ENCODE measurements at regions not wholly inside any gene's neighbourhood (a gene's known extent, or its start where the extent isn't known, plus 50 kb on each side); places are given as distances from the start of the nearest gene placed in this dataset.
A peak's percentile ranks its signal among the peaks of the same experiment; 100 is the strongest.

DNA sequence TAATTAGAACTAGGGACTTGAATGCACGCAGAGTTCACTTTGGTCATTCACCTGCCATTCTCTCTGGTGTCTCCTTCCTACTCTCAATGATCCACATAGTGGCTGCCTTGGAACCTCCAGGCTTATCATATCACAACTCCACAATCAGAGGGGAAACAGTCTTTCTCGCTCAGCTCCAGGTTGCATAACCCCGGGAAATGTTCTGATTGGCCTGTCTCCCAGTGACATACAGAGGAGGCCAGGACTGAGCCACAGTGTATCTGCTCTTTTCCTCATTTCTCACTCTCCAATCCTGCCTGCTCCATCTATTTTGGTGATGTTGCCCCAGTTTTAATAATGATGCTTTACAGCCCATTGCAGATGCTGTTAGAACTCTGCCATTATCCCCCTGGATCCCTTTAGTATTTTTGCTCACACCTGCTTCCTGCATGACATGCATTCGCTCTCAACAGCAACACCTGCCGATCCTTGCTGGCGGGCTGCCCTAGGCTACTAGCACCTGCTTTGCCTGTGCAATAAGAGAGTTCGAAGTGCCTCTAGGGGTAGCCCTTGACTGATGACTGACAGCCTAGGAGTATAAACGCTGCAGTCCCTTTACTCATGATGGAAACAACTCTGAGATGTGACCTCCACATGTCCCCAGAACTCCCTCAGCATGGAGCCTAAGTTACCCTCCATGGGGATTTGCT, 211.3 kb upstream of the RPS6KA3 start:
- DNase-seq (ENCODE audit: low read depth in 2 of 2): no peak

DNA sequence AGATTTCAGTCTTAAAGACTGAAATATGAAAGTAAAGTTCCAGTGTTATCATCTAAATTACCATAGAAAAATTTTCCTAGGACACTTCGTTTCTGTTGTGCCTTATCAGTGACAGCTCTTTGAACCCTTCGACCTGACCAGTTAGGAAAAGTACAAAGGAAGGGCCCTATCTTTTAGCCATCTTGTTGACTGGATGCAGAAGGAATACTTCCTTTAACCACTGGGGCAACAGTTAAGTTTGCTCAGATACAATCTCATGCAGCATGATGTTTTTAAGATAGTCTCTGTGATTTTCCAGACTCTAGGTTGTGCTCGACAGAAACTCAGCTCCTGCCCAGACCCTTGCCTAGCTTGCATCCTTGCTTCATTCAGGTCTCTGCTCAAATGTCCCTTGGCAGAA, 210.5 kb upstream of the RPS6KA3 start:
- no peak for DNase-seq (ENCODE audit: low read depth in 2 of 2)

DNA sequence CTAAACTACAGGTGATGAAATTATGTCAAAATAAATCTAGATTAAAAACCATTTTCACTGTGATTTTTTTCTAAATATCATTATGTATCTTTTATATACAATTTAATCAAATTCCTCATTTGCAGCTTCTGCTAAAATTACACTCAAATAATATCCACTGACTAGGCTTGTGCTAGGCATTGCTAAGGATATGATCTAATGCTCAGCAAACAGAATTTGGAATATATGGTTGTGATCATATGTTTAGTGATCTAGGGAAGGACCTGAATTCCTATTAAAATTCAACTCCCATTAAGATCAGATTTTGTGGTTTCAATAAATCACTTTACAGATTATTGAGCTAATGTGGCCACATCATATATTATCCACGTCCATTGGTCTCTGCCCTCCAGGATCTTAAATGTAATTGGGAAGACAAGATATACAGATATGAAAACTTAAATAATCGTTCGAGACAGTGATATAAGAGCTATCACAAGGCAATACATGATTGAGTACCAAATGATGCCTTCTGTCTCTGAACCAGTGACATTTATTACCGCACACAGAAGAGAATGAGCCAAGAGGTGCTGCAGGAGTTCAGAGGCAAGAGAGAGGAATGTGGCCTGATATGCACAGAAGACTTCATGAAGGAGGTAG, 206.0 kb upstream of the RPS6KA3 start:
- DNase-seq (ENCODE audit: low read depth in 2 of 2): no peak

DNA sequence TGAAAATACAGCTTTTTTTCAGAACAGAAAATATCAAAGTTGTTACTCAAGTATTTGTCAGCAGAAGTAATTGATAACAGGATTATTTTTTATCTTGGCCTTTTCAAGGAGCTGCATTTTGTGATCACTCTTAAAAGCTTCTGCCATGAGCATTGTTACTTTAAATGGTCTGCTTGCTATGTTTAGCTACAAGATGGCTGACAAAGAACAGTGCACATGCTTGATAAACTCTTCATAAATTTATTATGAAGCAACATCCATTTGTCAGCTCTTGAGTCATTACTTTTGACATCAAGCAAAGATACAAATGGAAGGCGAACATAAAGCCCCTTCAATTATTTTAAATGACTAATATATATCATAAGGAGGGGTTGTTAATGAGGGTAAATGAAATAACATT, 205.4 kb upstream of the RPS6KA3 start:
- DNase-seq (ENCODE audit: low read depth in 2 of 2): no peak

DNA sequence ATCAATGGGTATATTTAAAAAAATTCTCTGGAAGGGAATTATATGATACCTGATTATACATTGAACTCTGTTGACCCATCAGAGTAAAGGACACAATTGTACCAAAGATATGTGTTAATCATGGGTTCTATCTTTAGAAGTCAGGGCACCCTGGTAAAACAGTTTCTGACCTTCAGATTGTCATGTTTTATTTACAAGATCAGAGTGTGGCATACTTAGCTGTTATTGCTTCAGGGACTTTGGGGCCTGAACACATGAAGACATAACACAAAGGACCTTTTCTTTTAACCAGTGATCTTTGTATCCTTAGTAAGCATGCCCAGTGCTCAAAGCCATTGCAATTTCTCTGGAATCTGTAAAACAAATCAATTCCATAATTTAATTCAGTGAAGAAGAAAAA, 204.8 kb upstream of the RPS6KA3 start:
- DNase-seq (ENCODE audit: low read depth in 2 of 2): no peak

DNA sequence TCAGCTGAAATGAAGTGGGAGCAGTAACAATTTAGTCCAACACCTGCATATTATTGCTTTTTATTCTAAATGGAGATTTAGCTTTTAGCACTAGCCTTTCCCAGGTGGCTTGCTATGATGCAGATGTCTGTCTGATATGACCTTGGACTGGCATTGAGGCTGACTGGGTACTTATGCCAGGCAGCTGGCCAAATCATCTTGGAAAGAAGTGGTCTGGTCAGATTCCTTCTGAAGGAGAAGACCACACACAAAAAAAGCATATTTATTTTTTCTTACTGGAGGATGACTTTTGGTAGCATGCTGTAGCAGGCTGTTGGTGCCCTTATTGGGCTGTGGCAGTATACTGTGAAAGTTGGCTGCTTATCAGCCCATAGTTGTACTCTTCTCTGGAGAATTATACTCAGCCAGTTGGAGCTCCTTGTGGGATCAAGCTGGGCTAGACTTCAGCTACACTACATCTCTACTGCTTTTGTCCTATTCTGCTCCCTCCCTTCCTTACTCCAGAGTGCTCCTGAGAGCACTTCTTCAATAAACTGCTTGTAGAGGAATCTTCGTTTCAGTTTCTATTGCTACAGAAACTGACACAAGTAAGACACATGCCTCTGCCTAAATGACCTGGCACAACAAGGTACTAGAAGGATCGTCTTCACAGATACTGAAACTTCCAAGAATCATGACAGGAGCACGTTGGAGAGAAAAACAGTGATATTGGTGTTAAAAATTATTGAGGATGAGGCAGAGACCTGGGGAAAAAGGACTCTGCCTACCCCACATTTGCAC, 196.8 kb upstream of the RPS6KA3 start:
- no peak for DNase-seq (ENCODE audit: low read depth in 2 of 2)

DNA sequence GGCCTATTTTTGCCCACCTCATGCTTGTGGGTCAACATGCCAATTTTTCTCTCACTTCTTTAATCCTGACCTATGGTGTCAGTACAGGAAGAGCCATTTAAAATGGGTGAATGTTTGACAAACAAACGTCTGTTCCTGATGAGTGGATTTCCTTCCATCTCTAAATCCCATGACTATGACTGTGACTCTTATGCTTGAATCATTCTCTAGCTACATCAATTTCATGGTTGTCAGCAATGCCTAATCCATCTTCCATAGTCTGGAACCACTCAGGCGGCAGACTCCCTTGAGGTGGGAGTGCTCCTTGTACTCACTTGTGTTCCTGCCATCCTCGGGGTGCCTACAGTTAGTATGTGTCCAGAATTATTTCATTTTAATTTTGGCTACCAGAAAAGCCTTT, 194.9 kb upstream of the RPS6KA3 start:
- DNase-seq (ENCODE audit: low read depth in 2 of 2): peak; percentile 21 to 70

DNA sequence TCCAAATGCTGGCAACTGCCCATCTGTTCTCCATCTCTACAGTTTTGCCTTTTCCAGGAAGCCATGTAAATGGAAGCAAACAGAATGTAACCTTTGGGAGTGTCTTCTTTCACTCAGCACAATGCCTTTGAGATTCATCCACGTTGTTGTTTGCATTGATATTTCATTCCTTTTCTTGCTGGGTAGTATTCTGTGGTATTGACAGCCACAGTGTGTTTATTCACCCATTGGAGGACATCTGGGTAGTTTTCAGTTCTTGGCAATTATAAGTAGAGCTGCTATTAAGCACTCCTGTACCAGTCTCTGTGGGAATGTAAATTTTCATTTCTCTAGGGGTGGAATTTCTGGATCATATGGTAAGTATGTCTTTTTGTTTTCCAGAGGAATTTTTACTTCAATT, 194.3 kb upstream of the RPS6KA3 start:
- DNase-seq (ENCODE audit: low read depth in 2 of 2): no peak

DNA sequence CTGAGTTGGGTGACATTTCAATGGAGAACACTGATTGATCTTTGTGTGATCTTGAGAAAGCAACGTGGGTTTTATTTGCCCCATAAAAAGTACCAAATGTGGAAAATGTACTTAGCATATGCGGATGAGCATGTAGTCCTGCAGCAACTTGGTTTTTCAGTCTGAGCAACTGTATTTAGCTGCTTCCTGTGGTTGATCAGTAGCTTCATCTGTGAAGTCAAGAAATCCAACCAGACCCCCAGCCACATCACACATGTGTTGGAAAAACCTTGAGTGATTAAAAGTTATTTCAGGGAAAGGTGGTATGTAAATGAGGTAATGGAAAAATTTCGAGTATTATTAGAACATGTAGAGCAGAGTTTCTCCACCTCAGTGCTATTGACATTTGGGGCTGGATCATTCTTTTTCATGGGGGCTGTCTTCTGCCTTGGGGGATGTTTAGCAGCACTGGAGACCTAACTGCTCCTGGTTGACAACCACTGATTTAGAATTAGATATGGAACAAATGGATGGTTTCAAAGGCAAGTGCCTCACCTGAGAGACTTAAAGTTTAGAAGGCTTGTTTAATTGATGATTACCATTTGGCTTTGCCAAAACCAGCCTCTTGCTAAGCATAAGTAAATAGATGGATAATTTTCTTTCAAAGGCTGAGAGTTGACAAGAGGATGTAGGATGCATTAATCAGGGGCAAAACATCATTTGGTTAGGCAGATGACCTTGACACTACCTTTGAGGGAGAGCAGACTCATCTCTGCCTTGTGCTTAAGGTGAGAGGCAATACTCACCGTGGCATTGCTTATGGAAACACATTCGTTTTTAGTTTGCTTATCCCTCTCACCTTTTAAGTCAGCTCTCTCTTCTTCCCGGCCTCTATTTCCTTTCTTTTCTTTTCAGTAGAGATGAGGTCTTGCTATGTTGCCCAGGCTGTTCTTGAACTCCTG, 193.0 kb upstream of the RPS6KA3 start:
- DNase-seq (ENCODE audit: low read depth in 2 of 2): no peak

DNA sequence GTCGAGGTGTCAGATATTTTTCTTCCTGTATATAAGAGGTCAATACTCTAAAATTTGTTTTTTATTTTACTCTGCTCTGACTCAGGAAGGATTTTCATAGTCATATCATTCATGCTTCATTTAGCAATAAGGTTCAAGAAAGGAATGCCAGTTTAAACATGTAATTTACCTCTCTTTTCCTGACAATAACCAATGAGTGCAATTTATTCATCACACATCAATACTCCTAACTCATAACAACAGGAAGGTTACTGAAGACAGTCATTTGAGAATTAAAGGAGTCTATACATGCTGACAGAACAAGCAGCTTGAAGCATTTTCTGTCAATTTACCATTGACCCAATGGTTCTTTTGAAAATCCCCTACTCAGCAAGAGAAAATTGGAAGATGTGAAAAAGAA, 190.3 kb upstream of the RPS6KA3 start:
- no peak for DNase-seq (ENCODE audit: low read depth in 2 of 2)

DNA sequence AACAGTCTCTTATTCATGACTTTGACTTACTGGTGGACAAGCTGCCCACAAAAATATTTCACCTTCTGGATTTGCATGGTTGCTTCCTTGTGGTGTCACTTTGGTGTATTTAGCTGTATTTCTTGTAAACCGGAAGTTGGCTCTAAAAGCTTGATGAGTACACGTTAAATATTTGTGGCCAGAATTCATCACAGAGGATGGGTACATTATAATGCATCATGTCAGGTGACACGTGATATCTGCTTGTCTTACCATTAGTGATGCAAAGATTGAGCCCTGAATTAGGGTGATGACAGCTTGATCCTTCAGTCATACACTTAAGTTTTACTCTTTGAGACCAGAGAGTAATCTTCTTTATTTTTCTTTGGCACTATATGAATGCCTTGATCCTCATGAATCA, 188.3 kb upstream of the RPS6KA3 start:
- DNase-seq (ENCODE audit: low read depth in 2 of 2): no peak

DNA sequence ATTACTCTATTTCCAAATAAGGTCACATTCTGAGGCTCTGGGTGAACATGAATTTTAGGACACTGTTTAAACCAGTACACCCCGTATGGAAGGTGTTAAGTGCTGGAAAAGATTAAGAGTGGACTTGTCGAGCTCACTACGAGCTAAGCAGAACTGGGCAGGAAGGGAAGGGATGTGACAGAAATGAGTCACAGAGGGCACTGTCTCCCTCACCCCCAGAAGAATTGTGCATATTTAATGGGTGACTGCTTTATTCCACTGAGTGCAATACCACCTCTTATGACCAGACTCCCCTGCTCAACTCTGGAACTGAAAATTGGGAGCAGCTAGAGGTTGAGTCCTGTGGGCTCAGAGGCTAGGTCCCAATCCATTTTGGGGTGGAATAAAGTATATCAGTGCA, 187.4 kb upstream of the RPS6KA3 start:
- peak in 1 of 2 donors; percentile 25 for DNase-seq (ENCODE audit: low read depth in 2 of 2)

DNA sequence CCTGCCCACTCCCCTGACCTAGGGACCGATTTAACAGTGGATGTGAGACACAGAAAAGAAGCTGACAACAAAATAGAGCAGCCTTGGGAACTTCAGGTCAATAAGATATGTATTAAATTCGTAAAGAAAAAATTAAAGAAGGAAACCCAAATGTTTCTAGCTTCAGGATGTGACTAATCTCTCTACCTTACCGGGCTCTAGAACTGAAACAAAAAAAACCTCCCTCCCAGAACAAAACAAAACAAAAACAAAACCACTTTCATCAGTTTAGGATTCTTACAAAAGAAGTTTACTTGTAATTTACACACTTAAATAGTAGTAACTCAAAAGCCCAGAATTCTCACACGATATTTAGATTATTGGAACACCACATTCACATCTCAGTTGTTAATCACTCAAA, 185.8 kb upstream of the RPS6KA3 start:
- peak in 1 of 2 donors; percentile 2 for DNase-seq (ENCODE audit: low read depth in 2 of 2)

DNA sequence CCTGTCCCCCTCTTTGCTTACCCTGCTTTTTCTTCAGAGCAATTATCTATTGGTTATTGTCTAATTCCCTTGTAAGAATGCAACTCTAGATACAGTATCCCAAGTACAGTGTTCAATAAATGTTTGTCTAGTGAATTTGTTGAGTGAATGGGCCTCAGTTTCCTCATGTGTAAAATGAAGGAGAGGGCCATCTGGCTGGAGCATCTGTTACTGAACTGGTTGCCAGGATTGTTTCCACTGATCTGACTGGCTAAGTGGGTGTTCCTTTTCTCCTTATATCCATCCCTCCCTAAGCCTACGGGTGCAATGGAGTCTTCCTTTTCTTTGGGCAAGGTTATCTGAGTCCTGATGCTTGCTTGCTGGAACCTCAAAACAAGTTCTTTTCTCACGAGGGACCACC, 185.2 kb upstream of the RPS6KA3 start:
- no peak for DNase-seq (ENCODE audit: low read depth in 2 of 2)

DNA sequence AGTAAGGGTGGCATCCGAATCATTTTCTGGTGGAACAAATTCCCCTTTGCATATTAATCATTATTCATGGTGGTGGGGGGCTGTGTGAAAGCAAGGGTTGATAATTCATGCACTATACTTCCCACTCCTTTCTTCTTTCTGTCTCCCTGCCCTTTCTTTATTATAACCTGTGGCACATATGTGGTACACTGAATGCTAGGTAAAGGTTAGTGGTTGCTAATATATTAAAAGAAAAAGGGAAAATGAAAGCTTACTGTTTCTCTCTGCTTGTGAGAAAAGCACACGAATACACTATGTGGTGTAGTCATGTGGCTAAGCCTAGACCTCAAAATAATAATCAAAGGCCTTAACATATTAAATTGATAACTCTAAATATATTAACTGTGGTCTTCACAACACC, 178.4 kb upstream of the RPS6KA3 start:
- DNase-seq (ENCODE audit: low read depth in 2 of 2): no peak

DNA sequence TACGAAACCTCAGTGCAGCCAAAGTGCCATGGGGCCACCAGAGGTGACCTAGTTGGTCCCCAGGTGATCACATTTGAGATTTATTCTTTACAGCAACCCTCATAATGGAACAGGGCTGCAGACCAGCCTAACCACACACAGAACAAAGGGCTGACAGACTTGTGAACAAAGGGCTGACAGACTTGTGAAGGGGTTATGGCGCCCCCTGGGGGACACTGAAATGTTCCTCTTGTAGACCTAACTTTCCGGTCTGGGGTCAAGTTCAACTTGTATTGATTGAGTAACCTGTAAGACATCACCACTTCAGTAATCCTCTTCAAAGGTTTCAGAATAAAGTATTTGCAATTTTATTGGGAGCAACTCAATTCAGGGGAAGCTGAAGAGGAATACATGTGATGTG, 175.9 kb upstream of the RPS6KA3 start:
- peak; percentile 68 to 79 for DNase-seq (ENCODE audit: low read depth in 2 of 2)

DNA sequence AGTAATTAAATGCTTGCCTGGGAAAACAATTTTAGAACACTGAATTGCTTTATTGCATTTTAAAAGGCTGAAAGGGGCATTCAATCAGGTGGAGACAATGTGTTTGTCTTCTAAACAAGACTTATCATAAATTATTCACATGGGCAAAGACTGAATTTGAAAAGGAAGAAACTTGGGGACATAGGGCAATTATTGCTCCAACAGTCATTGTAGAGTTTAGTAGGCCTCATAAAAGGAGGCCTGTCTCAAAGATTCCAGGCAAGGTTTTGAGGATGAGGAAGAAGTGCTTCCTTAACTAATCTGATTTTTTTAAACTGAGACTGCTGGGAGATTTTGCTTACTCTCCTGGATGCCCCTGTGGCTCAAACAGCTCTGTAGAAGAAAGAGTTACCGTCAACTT, 174.4 kb upstream of the RPS6KA3 start:
- no peak for DNase-seq (ENCODE audit: low read depth in 2 of 2)

DNA sequence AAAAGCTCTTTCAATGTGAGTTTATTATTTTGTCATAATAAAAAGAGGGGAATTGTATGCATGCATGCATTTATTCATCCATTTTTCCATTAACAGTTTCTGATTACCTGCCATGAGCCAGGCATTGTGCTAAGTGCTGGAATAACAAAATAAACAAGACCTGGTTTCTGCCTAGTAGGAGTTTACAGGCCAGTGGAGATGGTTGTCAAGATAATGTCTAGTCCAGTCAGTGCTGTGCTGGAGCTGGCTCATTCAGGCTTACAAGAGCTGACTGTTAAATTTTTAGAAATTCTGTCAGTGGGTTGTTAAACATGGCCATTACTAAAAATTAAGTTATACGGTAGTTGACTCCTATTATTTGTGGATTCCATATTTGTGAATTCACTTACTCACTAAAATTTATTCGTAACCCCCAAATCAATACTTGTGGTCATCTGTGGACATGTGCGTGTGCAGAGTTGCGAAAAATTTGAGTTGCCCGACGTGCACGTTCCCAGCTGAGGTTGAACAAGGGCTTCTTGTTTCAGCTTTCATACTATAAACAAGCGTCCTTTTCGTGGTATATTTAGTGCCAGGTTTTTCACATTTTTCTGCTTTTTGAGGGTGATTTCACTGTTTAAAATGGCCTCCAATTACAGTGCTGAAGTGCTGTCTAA, 172.3 kb upstream of the RPS6KA3 start:
- no peak for DNase-seq (ENCODE audit: low read depth in 2 of 2)

DNA sequence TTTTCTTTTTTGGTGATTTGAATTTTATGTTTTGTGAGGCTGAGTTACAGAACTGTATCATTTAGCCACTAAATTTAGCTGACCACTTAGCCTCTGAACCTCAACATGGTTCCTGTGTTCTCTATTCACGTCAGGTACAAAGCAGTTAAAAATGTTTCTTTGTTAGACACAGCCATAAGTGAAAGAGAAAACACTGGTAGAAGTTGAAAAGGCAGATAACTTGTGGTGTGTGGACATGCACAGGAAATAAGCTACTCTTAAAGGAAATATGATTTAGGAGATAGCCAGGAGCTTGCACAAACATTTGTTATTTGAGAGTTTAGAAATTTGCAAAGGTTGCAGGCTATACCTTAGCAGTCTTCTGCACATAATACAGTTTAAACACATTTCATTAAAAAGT, 171.0 kb upstream of the RPS6KA3 start:
- peak in 1 of 2 donors; percentile 22 for DNase-seq (ENCODE audit: low read depth in 2 of 2)

DNA sequence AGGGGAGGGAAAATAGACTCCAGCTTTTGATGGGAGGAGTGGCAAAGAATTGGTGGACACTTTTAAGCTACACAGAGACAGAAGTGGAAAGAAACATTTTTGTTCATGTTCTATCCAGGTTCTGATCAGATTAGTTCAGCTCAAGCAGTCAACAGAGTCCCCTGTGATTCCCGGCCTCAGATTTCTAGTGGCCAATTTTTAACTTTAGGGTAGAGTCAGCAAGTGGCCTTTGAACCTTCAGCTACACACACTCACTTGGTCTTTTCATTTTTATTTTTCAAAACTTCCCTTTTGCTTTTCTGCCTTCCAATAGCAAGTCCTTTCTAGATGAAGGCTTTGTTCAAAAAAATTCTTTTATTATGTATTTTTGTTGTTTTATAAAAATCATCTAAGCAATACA, 169.2 kb upstream of the RPS6KA3 start:
- DNase-seq (ENCODE audit: low read depth in 2 of 2): no peak

DNA sequence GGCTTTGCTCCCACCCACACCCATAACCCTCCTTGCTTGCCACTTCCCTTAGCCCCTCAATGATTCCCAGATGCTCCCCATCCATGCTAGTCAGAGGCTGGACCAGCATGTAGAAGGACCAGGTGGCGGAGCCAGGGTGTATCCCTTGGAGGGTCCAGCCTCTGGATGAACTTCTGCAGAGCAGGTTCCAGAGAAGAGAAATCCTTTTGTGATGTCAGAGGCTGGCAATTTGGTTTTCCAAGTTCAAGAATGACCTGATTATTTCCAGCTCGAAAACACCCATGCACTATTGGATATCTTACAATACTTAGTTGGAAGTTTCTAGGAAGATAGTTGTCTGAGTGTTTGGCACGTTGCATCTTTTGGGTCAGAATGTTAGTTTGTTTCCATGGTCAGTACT, 168.3 kb upstream of the RPS6KA3 start:
- DNase-seq (ENCODE audit: low read depth in 2 of 2): no peak

All from dermis microvascular lymphatic vessel endothelial cell (primary cell).